ENCODE measurements at regions not wholly inside any gene's neighbourhood (a gene's known extent, or its start where the extent isn't known, plus 50 kb on each side); places are given as distances from the start of the nearest gene placed in this dataset.

GRCh38 chr16:54344646-54345630 is 58.4 kb upstream of the IRX3 start:
- Histone ChIP-seq H3K27me3 (no peaks in the 10 kb centered on the region), H3K36me3 (no peaks in the 10 kb centered on the region), H3K4me3 (no peak overlapping the region), H3K27ac (no peak overlapping the region), H3K4me1 (ENCODE audit: insufficient read depth) (no peaks in the 10 kb centered on the region), H3K9me3 (no peaks in the 10 kb centered on the region)
- DNase-seq: no peak
- no peak for TF ChIP-seq CTCF (IDR thresholded peaks at IDR 0.05)
- TF ChIP-seq POLR2A (IDR thresholded peaks at IDR 0.05): no peak
- TF ChIP-seq EP300 (IDR thresholded peaks at IDR 0.05): no peak
- intact Hi-C loops (cut with DNase I): no loop called here
- 65 to 72% (median 66%) methylated on average over 22 of the region's 22 CpGs for WGBS, 3 donors

GRCh38 chr16:54342966-54343365 is 56.4 kb upstream of the IRX3 start:
- Histone ChIP-seq H3K4me1 (ENCODE audit: insufficient read depth) (no peaks in the 10 kb centered on the region), H3K4me3 (no peak overlapping the region), H3K36me3 (no peaks in the 10 kb centered on the region), H3K27ac (no peak overlapping the region), H3K9me3 (no peaks in the 10 kb centered on the region), H3K27me3 (no peaks in the 10 kb centered on the region)
- TF ChIP-seq EP300 (IDR thresholded peaks at IDR 0.05): no peak
- no peak for TF ChIP-seq CTCF (IDR thresholded peaks at IDR 0.05)
- TF ChIP-seq POLR2A (IDR thresholded peaks at IDR 0.05): no peak
- WGBS, 3 donors: 89 to 93% (median 90%) methylated on average over 5 of the region's 5 CpGs
- DNase-seq: no peak
- intact Hi-C loops (cut with DNase I): no loop called here

- intact Hi-C loops (cut with DNase I): no loop called here
- Histone ChIP-seq H3K27ac (no peak overlapping the region), H3K27me3 (no peaks in the 10 kb centered on the region), H3K4me1 (ENCODE audit: insufficient read depth) (no peaks in the 10 kb centered on the region), H3K36me3 (no peaks in the 10 kb centered on the region), H3K9me3 (no peaks in the 10 kb centered on the region), H3K4me3 (no peak overlapping the region)
- DNase-seq: no peak
- WGBS, 3 donors: 73 to 81% (median 77%) methylated on average over 16 of the region's 16 CpGs
- no peak for TF ChIP-seq CTCF (IDR thresholded peaks at IDR 0.05)
- no peak for TF ChIP-seq EP300 (IDR thresholded peaks at IDR 0.05)
- TF ChIP-seq POLR2A (IDR thresholded peaks at IDR 0.05): no peak
Measured at GRCh38 chr16:54341892-54342776, 55.5 kb upstream of the IRX3 start.

- 45 to 53% (median 47%) methylated on average over 5 of the region's 5 CpGs for WGBS, 3 donors
- no peaks in the 10 kb centered on the region for H3K27me3 ChIP-seq
- no peak for DNase-seq
- TF ChIP-seq EP300 (IDR thresholded peaks at IDR 0.05) (no peak), CTCF (IDR thresholded peaks at IDR 0.05) (no peak), POLR2A (IDR thresholded peaks at IDR 0.05) (no peak)
- no peak overlapping the region for H3K27ac ChIP-seq
- H3K9me3 ChIP-seq: no peaks in the 10 kb centered on the region
- H3K36me3 ChIP-seq: no peaks in the 10 kb centered on the region
- no peaks in the 10 kb centered on the region for H3K4me1 ChIP-seq (ENCODE audit: insufficient read depth)
- intact Hi-C loops (cut with DNase I): no loop called here
- H3K4me3 ChIP-seq: no peak overlapping the region
Measured at GRCh38 chr16:54340531-54340930, 53.9 kb upstream of the IRX3 start.

Data from ovary (tissue), 7 donors.